Heart right ventricle (tissue), 16 donors: ENCODE measurements at regions not wholly inside any gene's neighbourhood (a gene's known extent, or its start where the extent isn't known, plus 50 kb on each side); places are given as distances from the start of the nearest gene placed in this dataset.

Experiments
- ATAC-seq, 8 donors: fragments of 200-7000 bp; cut with Tn5 transposase; one replicate each; pipeline ENCODE4 v1.9.1; 2020; ENCODE audit warnings: mild to moderate bottlenecking in 8 of 8, moderate library complexity in 8 of 8, moderate number of reproducible peaks in 1 of 8
- DNase-seq, 2 donors: peaks; one replicate each; pipeline ENCODE4 v3.0.0-alpha.2; 2020
- H3K27ac ChIP-seq, 10 donors: fragments of 200-600 bp; sonication (generic) in 2 of 10; one replicate each; pipeline versions ENCODE4 v1.5.0 to v1.8.0; 2020 to 2022; ENCODE audit warnings: mild to moderate bottlenecking in 3 of 10
- H3K27me3 ChIP-seq, 7 donors: fragments of 200-600 bp; one replicate each; pipeline ENCODE4 v1.8.0; 2021 to 2022; ENCODE audit warnings: mild to moderate bottlenecking in 2 of 7
- H3K36me3 ChIP-seq, 9 donors: fragments of 200-600 bp; sonication (generic) in 1 of 9; one replicate each; pipeline versions ENCODE4 v1.5.0 to v1.8.0; 2020 to 2022; ENCODE audit warnings: mild to moderate bottlenecking in 2 of 9
- H3K4me1 ChIP-seq, 9 donors: fragments of 200-600 bp; sonication (generic) in 1 of 9; one replicate each; pipeline versions ENCODE4 v1.5.0 to v1.8.0; 2020 to 2022; ENCODE audit warnings: mild to moderate bottlenecking in 4 of 9
- H3K4me3 ChIP-seq, 10 donors: fragments of 200-600 bp; sonication (generic) in 2 of 10; one replicate each; pipeline versions ENCODE4 v1.5.0 to v1.8.0; 2020 to 2022; ENCODE audit warnings: mild to moderate bottlenecking in 7 of 10, moderate library complexity in 2 of 10
- H3K9me3 ChIP-seq, 11 donors: fragments of 200-600 bp in 10 of 11; sonication (generic) in 2 of 11; one replicate each; pipeline versions ENCODE4 v1.5.0 to v1.8.0; 2013 to 2022; ENCODE audit warnings: mild to moderate bottlenecking in 2 of 11, control low read depth in 1 of 11, moderate library complexity in 1 of 11
- CTCF ChIP-seq, 9 donors: fragments of 200-600 bp; sonication (generic) in 2 of 9; IDR thresholded peaks; one replicate each; pipeline versions ENCODE4 v1.5.0 to v1.8.0; 2021 to 2022; ENCODE audit warnings: antibody characterized with exemption in 9 of 9, mild to moderate bottlenecking in 5 of 9, moderate library complexity in 1 of 9
- WGBS, 2 donors: extraction: QIAGEN DNeasy Blood & Tissue Kit; methylation state at CpG; one replicate each; pipeline ENCODE4 v1.1.7; 2013; ENCODE audit warnings: inconsistent platforms in 1 of 2; 5-methylcytosine and 5-hydroxymethylcytosine counted together
- intact Hi-C, 10 donors: fragments of 100-400 bp; cut with DNase I; formaldehyde crosslinking; loops; one replicate each; pipeline versions ENCODE4 v1.11.1 to v1.14.2; 2022
- donor health status: Arrhythmogenic right ventricular cardiomyopathy.
- donor health status: ischemic (EF 13 %, LVEDD 7.1; RV severe dilation, severe dysfunction).
- donor health status: healthy with polysubstance abuse.
- donor health status: DM: no; HTN: yes; CAD: no.
- donor health status: DM: no; HTN: no; CAD: no.
- donor health status: ischemic (EF 25% LVEDD 6.9; RV normal size, moderate dysfunction).
- donor health status: ischemic (EF 25% LVEDD 5.7; RV mildly dilated, moderate dysfunction).
- donor health status: healthy.
- donor health status: DM: yes; HTN: yes; CAD: no.
- donor health status: Ischemic cardiomyopathy.
- donor health status: ischemic (EF 35%, LVEDD 5.7; RV mildly dilated, moderate dysfunction).
- donor health status: nonischemic (EF 11% LVEDD 7.7; RV severe dilation, severe dysfunction).
- donor health status: DM: yes; HTN: yes; CAD: no.
- donor health status: PGD.
- donor health status: ischemic (EF 29% LVEDD 5.4; RV normal size, mild dysfunction).
- donor health status: nonischemic (EF 23%, LVEDD 6.1; RV moderate dilation, normal function).

GRCh38 chr14:98262566-98262965 is 1009.4 kb downstream of the BCL11B start:
- ATAC-seq (no peak), DNase-seq (no peak)
- intact Hi-C loops = no loop called here
- peaks cover 0 to 7% (median 0%) of the 10 kb centered on the region in 11 donors for H3K9me3 ChIP-seq
- H3K27me3 ChIP-seq = peaks cover 0 to 7% (median 0%) of the 10 kb centered on the region in 7 donors
- WGBS, 2 donors = 89% methylated on average over 5 of the region's 5 CpGs
- H3K4me1 ChIP-seq = no peaks in the 10 kb centered on the region
- no peak for TF ChIP-seq CTCF (IDR thresholded peaks at IDR 0.05)
- H3K27ac ChIP-seq = no peak overlapping the region
- H3K4me3 ChIP-seq = no peak overlapping the region
- H3K36me3 ChIP-seq = no peaks in the 10 kb centered on the region

GRCh38 chr14:98269533-98269932 is 1002.5 kb downstream of the BCL11B start:
- DNase-seq = no peak
- intact Hi-C loops = no loop called here
- Histone ChIP-seq H3K27me3 (peaks cover 0 to 4% (median 0%) of the 10 kb centered on the region in 7 donors), H3K9me3 (peaks cover 0 to 13% (median 0%) of the 10 kb centered on the region in 11 donors), H3K4me3 (no peak overlapping the region), H3K27ac (no peak overlapping the region), H3K4me1 (no peaks in the 10 kb centered on the region), H3K36me3 (no peaks in the 10 kb centered on the region)
- no peak for TF ChIP-seq CTCF (IDR thresholded peaks at IDR 0.05)
- no peak for ATAC-seq

GRCh38 chr14:98270201-98270600 is 1001.8 kb downstream of the BCL11B start:
- Histone ChIP-seq H3K36me3 (no peaks in the 10 kb centered on the region), H3K27ac (no peak overlapping the region), H3K9me3 (peaks cover 0 to 13% (median 0%) of the 10 kb centered on the region in 11 donors), H3K4me3 (no peak overlapping the region), H3K4me1 (no peaks in the 10 kb centered on the region), H3K27me3 (peaks cover 0 to 4% (median 0%) of the 10 kb centered on the region in 7 donors)
- TF ChIP-seq CTCF (IDR thresholded peaks at IDR 0.05) = no peak
- DNase-seq = no peak
- intact Hi-C loops = no loop called here
- ATAC-seq = no peak

GRCh38 chr14:98274596-98274995 is 997.4 kb downstream of the BCL11B start:
- Histone ChIP-seq H3K27ac (no peak overlapping the region), H3K27me3 (peaks cover 0 to 7% (median 0%) of the 10 kb centered on the region in 7 donors), H3K4me1 (no peaks in the 10 kb centered on the region), H3K36me3 (no peaks in the 10 kb centered on the region), H3K9me3 (peaks cover 0 to 13% (median 0%) of the 10 kb centered on the region in 11 donors), H3K4me3 (no peak overlapping the region)
- ATAC-seq (no peak), DNase-seq (no peak)
- WGBS, 2 donors = 81 to 83% methylated on average over 8 of the region's 8 CpGs
- intact Hi-C loops = no loop called here
- no peak for TF ChIP-seq CTCF (IDR thresholded peaks at IDR 0.05)
